ENCODE measurements at regions not wholly inside any gene's neighbourhood (a gene's known extent, or its start where the extent isn't known, plus 50 kb on each side); places are given as distances from the start of the nearest gene placed in this dataset.
A peak's percentile ranks its signal among the peaks of the same experiment; 100 is the strongest.
"Not testable (repeated sequence)": the region's sequence is repeated elsewhere in the genome, so short reads cannot be mapped to it uniquely, and the experiment has no call there.

DNA sequence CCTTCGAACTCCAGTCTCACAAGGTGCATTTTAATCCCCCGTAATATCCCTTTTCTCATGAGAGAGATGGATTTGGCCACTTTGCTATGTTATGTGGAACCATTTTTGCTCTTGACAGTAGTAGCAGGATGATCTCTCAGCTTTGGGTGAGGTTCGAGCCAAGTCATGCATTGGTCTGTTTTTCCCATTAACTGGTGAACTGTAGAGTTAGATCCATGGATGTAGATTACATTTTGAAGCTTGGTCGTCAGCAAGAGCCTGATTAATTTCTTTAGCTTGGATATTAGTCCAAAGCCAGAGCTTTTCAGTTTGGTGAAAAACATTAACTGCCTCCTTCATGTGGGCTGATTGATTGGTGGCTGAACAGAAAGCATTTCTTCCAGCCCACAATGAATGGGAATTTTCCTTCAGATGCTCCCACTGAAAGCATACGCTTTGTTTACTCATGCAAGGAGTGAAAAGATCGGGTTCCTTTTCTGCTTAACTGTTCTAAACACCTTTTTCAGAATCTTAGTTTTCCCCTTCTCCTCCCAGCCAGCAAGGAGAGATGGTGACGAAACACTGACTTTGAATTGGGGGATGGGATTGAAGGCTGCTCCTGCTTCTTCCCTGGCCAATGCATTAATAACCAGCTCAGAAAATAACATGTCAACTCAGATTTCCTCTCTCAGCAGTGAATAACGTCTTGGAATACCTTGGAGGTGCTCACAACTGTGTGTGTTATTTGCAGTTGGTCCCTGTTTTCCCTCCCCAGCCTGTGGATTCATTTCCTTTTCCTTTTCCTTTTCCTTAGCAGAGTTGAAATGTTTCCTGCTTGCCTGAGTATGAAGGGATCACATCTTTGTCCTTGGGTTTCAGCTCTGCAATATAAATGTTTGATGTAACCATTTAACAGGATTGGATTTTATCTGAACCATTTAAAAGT is 351.8 kb upstream of the FZD8 start:
- 65 to 66% methylated on average over 8 of the region's 8 CpGs for WGBS, 2 donors
- no peak overlapping the region for H3K4me3 ChIP-seq
- no peaks in the 10 kb centered on the region for H3K27me3 ChIP-seq
- H3K36me3 ChIP-seq = no peaks in the 10 kb centered on the region
- H3K9me3 ChIP-seq = peaks cover 0 to 6% (median 2%) of the 10 kb centered on the region in 4 donors
- no peaks in the 10 kb centered on the region for H3K4me1 ChIP-seq
- no peak for DNase-seq (ENCODE audit: low spot score in 2 of 2)
- no peak for TF ChIP-seq POLR2A (IDR thresholded peaks at IDR 0.05)
- TF ChIP-seq, protein P1, sequence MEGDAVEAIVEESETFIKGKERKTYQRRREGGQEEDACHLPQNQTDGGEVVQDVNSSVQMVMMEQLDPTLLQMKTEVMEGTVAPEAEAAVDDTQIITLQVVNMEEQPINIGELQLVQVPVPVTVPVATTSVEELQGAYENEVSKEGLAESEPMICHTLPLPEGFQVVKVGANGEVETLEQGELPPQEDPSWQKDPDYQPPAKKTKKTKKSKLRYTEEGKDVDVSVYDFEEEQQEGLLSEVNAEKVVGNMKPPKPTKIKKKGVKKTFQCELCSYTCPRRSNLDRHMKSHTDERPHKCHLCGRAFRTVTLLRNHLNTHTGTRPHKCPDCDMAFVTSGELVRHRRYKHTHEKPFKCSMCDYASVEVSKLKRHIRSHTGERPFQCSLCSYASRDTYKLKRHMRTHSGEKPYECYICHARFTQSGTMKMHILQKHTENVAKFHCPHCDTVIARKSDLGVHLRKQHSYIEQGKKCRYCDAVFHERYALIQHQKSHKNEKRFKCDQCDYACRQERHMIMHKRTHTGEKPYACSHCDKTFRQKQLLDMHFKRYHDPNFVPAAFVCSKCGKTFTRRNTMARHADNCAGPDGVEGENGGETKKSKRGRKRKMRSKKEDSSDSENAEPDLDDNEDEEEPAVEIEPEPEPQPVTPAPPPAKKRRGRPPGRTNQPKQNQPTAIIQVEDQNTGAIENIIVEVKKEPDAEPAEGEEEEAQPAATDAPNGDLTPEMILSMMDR (IDR thresholded peaks at IDR 0.05) = no peak
- no peak for TF ChIP-seq EP300 (IDR thresholded peaks at IDR 0.05)
- H3K27ac ChIP-seq = no peak overlapping the region

DNA sequence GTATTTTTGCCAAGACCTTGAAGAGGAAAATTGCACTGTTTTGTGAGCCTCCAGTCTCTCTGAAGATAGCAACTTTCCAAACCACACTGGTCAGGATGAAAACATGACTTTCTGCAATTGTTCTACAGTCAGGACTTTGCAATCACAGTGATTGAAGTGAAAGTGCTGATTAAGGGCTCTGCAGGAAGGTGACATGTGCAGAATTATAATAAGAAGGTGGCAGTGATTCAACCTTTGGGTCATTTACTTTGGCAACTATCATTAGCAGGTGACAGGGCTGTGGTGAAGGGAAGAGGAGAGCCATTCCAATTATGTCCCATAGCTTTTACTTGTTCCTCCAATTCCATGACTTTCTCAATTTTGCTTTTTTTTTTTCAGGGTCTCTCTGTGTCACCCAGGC is 350.0 kb upstream of the FZD8 start:
- TF ChIP-seq, protein P1 (IDR thresholded peaks at IDR 0.05) = no peak
- TF ChIP-seq EP300 (IDR thresholded peaks at IDR 0.05) (no peak), POLR2A (IDR thresholded peaks at IDR 0.05) (no peak)
- no peak overlapping the region for H3K27ac ChIP-seq
- peaks cover 0 to 3% (median 0%) of the 10 kb centered on the region in 4 donors for H3K4me1 ChIP-seq
- no peaks in the 10 kb centered on the region for H3K36me3 ChIP-seq
- no peak for DNase-seq (ENCODE audit: low spot score in 2 of 2)
- peaks cover 0 to 6% (median 2%) of the 10 kb centered on the region in 4 donors for H3K9me3 ChIP-seq
- no peaks in the 10 kb centered on the region for H3K27me3 ChIP-seq
- no peak overlapping the region for H3K4me3 ChIP-seq

DNA sequence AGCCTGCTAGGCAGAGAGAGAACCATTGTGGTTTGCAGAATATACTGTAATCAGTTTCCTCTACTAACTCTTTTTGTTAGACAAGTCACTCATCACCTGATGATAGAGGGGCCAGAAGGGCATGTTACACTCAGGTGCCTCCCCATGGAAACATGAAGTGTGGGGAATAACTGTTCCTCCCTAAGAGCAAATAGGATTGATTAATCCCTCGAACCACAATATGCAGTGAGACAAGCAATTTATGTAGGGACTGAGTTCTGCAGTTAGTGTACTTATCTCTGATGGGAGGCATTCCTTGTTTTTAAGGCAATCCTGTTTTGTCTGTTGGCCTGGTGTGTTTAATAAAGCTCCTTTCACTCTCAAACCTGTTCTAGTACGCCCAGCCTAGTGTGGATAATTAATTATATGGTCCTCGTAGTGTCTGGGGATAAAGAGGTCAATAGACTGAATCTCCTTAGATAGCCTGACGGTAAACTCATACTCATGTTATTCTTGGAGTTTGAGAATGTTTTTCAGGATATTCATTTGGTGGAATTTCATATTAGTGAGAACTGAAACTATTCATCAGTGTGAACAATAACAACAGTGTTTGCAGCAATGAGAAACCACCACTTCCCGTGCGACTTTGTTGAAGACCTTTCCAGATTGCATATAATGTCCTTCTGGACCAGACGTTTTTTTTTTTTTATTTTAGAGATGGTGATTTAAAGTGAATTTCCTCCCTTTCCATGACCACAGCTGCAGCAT is 344.8 kb upstream of the FZD8 start:
- Histone ChIP-seq H3K27ac (no peak overlapping the region), H3K36me3 (no peaks in the 10 kb centered on the region), H3K9me3 (peaks cover 0 to 6% (median 2%) of the 10 kb centered on the region in 4 donors), H3K4me3 (peak overlapping the region in 1 of 4 donors; percentile 13), H3K27me3 (no peaks in the 10 kb centered on the region), H3K4me1 (peaks cover 0 to 7% (median 0%) of the 10 kb centered on the region in 4 donors)
- no peak for DNase-seq (ENCODE audit: low spot score in 2 of 2)
- 24 to 26% methylated on average over 7 of the region's 7 CpGs for WGBS, 2 donors
- TF ChIP-seq POLR2A (IDR thresholded peaks at IDR 0.05) (no peak), EP300 (IDR thresholded peaks at IDR 0.05) (no peak)
- TF ChIP-seq, protein P1 (IDR thresholded peaks at IDR 0.05) = no peak

DNA sequence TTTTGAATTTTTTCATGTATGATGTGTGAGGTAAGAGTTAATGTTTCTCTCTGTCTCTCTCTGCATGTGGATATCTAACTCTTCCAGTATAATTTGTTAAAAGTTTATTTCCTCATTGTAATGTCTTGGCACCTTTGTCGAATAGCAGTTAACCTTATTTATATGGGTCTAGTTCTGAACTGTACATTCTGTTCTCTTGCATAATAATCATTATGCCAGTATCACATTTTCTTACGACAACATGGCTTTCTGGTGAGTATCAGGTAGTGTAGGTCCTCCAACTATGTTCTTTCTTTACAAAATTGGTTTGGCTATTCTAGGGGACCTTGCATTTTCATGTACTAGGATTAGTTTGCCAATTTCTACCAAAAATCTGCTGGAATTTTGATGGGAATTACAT is 337.0 kb upstream of the FZD8 start:
- H3K4me1 ChIP-seq = no peaks in the 10 kb centered on the region
- TF ChIP-seq, protein P1 (IDR thresholded peaks at IDR 0.05) = no peak
- TF ChIP-seq EP300 (IDR thresholded peaks at IDR 0.05) (no peak), POLR2A (IDR thresholded peaks at IDR 0.05) (no peak)
- H3K27me3 ChIP-seq = no peaks in the 10 kb centered on the region
- no peak for DNase-seq (ENCODE audit: low spot score in 2 of 2)
- 88 to 90% methylated on average over 2 of the region's 2 CpGs for WGBS, 2 donors
- H3K9me3 ChIP-seq = no peaks in the 10 kb centered on the region
- no peak overlapping the region for H3K4me3 ChIP-seq
- H3K27ac ChIP-seq = no peak overlapping the region
- no peaks in the 10 kb centered on the region for H3K36me3 ChIP-seq

DNA sequence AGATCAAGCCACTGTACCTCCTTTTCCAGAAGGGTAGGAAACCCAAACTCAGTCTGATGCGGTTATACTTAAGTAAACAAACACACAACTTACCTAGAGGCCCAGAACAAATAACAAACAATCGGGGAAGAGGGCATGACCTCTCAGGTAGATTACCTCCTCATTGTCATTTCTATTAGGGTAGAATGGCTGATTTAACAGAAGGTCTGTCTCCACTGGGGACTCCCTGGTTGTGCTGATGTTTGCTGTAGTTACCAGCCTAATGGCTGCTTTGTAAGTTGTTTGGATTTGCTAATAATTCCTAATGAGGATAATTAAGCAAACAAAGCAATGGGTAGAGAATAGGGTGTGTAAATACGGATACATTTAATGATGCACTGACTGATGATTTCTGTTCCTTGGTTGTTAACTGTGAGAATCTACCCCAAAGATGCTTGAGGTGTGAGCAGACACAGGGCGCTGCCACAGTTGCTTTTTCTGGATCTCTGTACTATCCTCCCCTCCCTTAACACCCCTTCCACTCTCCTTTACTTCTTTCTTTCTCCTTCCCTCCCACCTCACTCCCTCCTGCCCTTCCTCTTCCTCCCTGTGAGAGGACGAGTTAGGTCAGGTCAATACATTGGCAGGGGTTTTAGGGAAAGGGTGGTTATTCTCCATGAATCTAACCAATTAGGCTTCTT is 332.0 kb upstream of the FZD8 start:
- not testable (repeated sequence) for H3K36me3 ChIP-seq; H3K27me3 ChIP-seq; H3K27ac ChIP-seq; H3K9me3 ChIP-seq; H3K4me3 ChIP-seq; DNase-seq (ENCODE audit: low spot score in 2 of 2); H3K4me1 ChIP-seq
- 66 to 74% methylated on average over 5 of the region's 5 CpGs for WGBS, 2 donors
